GM23338 (cell line): ENCODE measurements at regions not wholly inside any gene's neighbourhood (a gene's known extent, or its start where the extent isn't known, plus 50 kb on each side); places are given as distances from the start of the nearest gene placed in this dataset.

Experiments
- ATAC-seq: fragments of 200-7000 bp; cut with Tn5 transposase; 3 replicates; pipeline ENCODE4 v1.9.1; 2020
- DNase-seq: peaks from one replicate; pipeline ENCODE4 v3.0.0-alpha.2; 2015; ENCODE audit warnings: low spot score
- H2AFZ ChIP-seq: fragments of 200-600 bp; sonication (generic); 2 replicates; pipeline ENCODE4 v1.8.0; 2016; ENCODE audit warnings: antibody characterized with exemption, mild to moderate bottlenecking, moderate library complexity
- H3F3A ChIP-seq: fragments of 200-600 bp; sonication (generic); replicated peaks from 2 replicates; pipeline ENCODE4 v1.8.0; 2017; ENCODE audit warnings: antibody characterized with exemption, mixed run types, low read depth
- H3K27ac ChIP-seq: fragments of 200-600 bp; sonication (generic); 2 replicates; pipeline ENCODE4 v1.6.1; 2016; ENCODE audit warnings: low read depth
- H3K27me3 ChIP-seq: fragments of 200-600 bp; sonication (generic); 2 replicates; pipeline ENCODE4 v1.8.0; 2016; ENCODE audit warnings: mild to moderate bottlenecking, mixed run types, moderate library complexity; ENCODE audit not compliant: insufficient read depth
- H3K36me3 ChIP-seq: fragments of 200-600 bp; sonication (generic); 2 replicates; pipeline ENCODE4 v1.8.0; 2016; ENCODE audit warnings: mild to moderate bottlenecking; ENCODE audit not compliant: insufficient read depth
- H3K4me1 ChIP-seq: fragments of 200-600 bp; sonication (generic); 2 replicates; pipeline ENCODE4 v1.8.0; 2016; ENCODE audit warnings: mild to moderate bottlenecking, moderate library complexity; ENCODE audit not compliant: insufficient read depth
- H3K4me2 ChIP-seq: fragments of 200-600 bp; sonication (generic); 2 replicates; pipeline ENCODE4 v1.7.1; 2017; ENCODE audit warnings: mixed run types
- H3K4me3 ChIP-seq: fragments of 200-600 bp; sonication (generic); 2 replicates; pipeline ENCODE4 v1.6.1; 2016; ENCODE audit warnings: mixed run types
- H3K79me2 ChIP-seq: fragments of 200-600 bp; sonication (generic); replicated peaks from 2 replicates; pipeline ENCODE4 v1.8.0; 2017; ENCODE audit warnings: mild to moderate bottlenecking; ENCODE audit not compliant: insufficient read depth
- H3K9me2 ChIP-seq: fragments of 200-600 bp; sonication (generic); 2 replicates; pipeline ENCODE4 v1.8.0; 2017; ENCODE audit not compliant: insufficient read depth
- H4K20me1 ChIP-seq: fragments of 200-600 bp; sonication (generic); replicated peaks from 2 replicates; pipeline ENCODE4 v1.8.0; 2017; ENCODE audit warnings: mild to moderate bottlenecking; ENCODE audit not compliant: insufficient read depth
- H3K27ac Mint-ChIP-seq: 2 replicates; pipeline ENCODE4 v1.8.0; 2020; ENCODE audit warnings: inconsistent platforms, mild to moderate bottlenecking, moderate library complexity, mixed read lengths
- H3K27me3 Mint-ChIP-seq: 3 replicates; pipeline ENCODE4 v1.8.0; 2022; ENCODE audit warnings: low read depth, mild to moderate bottlenecking, moderate library complexity, mixed read lengths, inconsistent platforms; ENCODE audit not compliant: insufficient read depth, poor library complexity
- H3K36me3 Mint-ChIP-seq: 3 replicates; pipeline ENCODE4 v1.8.0; 2021; ENCODE audit warnings: low read depth, mild to moderate bottlenecking, inconsistent platforms, moderate library complexity, mixed read lengths
- H3K4me1 Mint-ChIP-seq: 3 replicates; pipeline ENCODE4 v1.8.0; 2020; ENCODE audit warnings: mild to moderate bottlenecking, inconsistent platforms, mixed read lengths
- H3K4me3 Mint-ChIP-seq: 3 replicates; pipeline ENCODE4 v1.8.0; 2021; ENCODE audit warnings: moderate library complexity, mild to moderate bottlenecking, inconsistent platforms, mixed read lengths
- H3K9me3 Mint-ChIP-seq: 3 replicates; pipeline ENCODE4 v1.8.0; 2020; ENCODE audit warnings: moderate library complexity, mild to moderate bottlenecking, inconsistent platforms, mixed read lengths
- CREB1 ChIP-seq: fragments of 250-450 bp; sonication (Bioruptor Pico); IDR thresholded peaks from 2 replicates; pipeline ENCODE4 v1.5.0; 2020; ENCODE audit warnings: low read depth, mild to moderate bottlenecking, moderate library complexity
- EZH2 ChIP-seq: fragments of 200-600 bp; sonication (generic); IDR thresholded peaks from one replicate; pipeline ENCODE4 v1.8.0; 2017; ENCODE audit warnings: antibody characterized with exemption, mild to moderate bottlenecking, low read depth; ENCODE audit not compliant: unreplicated experiment
- EZH2phosphoT487 ChIP-seq: fragments of 200-600 bp; sonication (generic); IDR thresholded peaks from one replicate; pipeline ENCODE4 v1.8.1; 2018; ENCODE audit warnings: antibody characterized with exemption; ENCODE audit not compliant: unreplicated experiment
- JUNB ChIP-seq: IDR thresholded peaks from one replicate; pipeline ENCODE4 v1.6.1; 2016; ENCODE audit warnings: antibody characterized with exemption; ENCODE audit not compliant: unreplicated experiment
- NANOG ChIP-seq: IDR thresholded peaks from 2 replicates; pipeline ENCODE4 v1.6.1; 2016; ENCODE audit warnings: antibody characterized with exemption, borderline replicate concordance
- POLR2AphosphoS5 ChIP-seq: IDR thresholded peaks from 2 replicates; pipeline ENCODE4 v1.6.1; 2016; ENCODE audit warnings: antibody characterized with exemption, low read depth
- STAT1 ChIP-seq: IDR thresholded peaks from one replicate; pipeline ENCODE4 v1.6.1; 2016; ENCODE audit warnings: antibody characterized with exemption; ENCODE audit not compliant: unreplicated experiment
- ZNF331 ChIP-seq: fragments of 250-450 bp; sonication (Bioruptor Pico); IDR thresholded peaks from 2 replicates; pipeline ENCODE4 v1.5.0; 2020; ENCODE audit warnings: low read depth, mild to moderate bottlenecking, moderate library complexity
- TF ChIP-seq, protein P1 (sequence below): IDR thresholded peaks from one replicate; pipeline ENCODE4 v1.6.1; 2018; ENCODE audit warnings: antibody characterized with exemption; ENCODE audit not compliant: unreplicated experiment
- TF ChIP-seq, protein P2 (sequence below): fragments of 250-450 bp; sonication (Bioruptor Pico); IDR thresholded peaks from 2 replicates; pipeline ENCODE4 v1.5.0; 2020; ENCODE audit warnings: mild to moderate bottlenecking, moderate library complexity
- TF ChIP-seq, protein P3 (sequence below): IDR thresholded peaks from 2 replicates; pipeline ENCODE4 v1.6.1; 2016; ENCODE audit warnings: antibody characterized with exemption
- TF ChIP-seq, protein P4 (sequence below), 2 experiments: fragments of 200-600 bp in 1 of 2; sonication (generic) in 1 of 2; conservative IDR thresholded peaks; 2 replicates each; pipeline versions ENCODE4 v1.5.1 to v1.6.1; 2016 to 2017; ENCODE audit warnings: antibody characterized with exemption in 2 of 2, low read depth in 2 of 2, mild to moderate bottlenecking in 2 of 2, moderate library complexity in 1 of 2

DNA sequence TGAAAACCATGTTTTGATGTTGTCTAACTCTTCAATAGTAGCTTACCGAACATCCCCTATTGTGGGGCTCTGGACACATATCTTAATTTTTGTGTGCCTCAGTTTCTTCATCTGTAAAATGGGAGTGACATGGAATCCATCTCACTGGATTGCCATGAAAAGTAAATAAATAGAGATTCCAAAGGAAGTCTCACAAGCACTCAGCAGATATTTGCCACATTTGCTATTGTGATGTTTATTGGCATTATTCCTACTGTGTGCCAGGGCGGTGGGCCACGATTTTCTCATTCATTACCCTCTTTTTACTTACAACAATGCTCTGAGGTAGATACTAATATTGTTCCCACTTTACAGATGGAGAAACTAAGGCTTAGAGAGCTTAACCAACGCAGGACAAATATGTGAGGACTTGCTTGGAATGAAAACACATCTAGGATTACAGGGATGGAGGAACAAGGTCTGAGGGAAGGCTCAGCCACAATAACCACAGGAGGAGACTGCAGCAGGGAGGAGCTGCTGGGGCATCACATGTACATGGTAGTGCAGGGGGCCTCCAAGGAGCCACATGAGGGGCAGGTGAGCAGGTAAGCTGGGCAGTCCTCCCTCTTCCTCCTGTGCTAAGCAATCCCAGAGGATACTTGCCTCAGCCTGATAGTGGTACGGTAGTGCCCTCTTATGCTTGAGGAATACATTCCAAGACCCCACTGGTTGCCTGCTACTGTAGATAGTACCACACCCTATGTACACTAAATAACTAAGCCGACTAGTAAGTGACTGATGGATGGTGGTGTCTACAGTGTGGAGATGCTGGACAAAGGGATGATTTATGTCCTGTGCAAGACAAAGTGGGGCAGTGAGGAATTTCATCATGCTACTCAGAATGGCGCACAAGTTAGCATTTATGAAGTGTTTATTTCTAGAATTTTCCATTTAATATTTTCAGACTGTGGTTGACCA, 176.9 kb downstream of the FOXA2 start:
- no peak overlapping the region for H3K27ac Mint-ChIP-seq
- no peak overlapping the region for H3K4me3 ChIP-seq
- no peaks in the 10 kb centered on the region for H3K9me3 Mint-ChIP-seq
- H3K9me2 ChIP-seq: no peaks in the 10 kb centered on the region
- peaks cover 5% of the 10 kb centered on the region for H3K27me3 Mint-ChIP-seq
- no peak overlapping the region for H3K4me3 Mint-ChIP-seq
- H3F3A ChIP-seq: no peaks in the 10 kb centered on the region; the same call in 1 of the 2 replicates
- H3K27ac ChIP-seq: no peak overlapping the region
- peaks cover 15% of the 10 kb centered on the region for H3K27me3 ChIP-seq
- no peaks in the 10 kb centered on the region for H3K79me2 ChIP-seq
- peaks cover 25% of the 10 kb centered on the region for H3K4me1 Mint-ChIP-seq
- TF ChIP-seq, protein P1, sequence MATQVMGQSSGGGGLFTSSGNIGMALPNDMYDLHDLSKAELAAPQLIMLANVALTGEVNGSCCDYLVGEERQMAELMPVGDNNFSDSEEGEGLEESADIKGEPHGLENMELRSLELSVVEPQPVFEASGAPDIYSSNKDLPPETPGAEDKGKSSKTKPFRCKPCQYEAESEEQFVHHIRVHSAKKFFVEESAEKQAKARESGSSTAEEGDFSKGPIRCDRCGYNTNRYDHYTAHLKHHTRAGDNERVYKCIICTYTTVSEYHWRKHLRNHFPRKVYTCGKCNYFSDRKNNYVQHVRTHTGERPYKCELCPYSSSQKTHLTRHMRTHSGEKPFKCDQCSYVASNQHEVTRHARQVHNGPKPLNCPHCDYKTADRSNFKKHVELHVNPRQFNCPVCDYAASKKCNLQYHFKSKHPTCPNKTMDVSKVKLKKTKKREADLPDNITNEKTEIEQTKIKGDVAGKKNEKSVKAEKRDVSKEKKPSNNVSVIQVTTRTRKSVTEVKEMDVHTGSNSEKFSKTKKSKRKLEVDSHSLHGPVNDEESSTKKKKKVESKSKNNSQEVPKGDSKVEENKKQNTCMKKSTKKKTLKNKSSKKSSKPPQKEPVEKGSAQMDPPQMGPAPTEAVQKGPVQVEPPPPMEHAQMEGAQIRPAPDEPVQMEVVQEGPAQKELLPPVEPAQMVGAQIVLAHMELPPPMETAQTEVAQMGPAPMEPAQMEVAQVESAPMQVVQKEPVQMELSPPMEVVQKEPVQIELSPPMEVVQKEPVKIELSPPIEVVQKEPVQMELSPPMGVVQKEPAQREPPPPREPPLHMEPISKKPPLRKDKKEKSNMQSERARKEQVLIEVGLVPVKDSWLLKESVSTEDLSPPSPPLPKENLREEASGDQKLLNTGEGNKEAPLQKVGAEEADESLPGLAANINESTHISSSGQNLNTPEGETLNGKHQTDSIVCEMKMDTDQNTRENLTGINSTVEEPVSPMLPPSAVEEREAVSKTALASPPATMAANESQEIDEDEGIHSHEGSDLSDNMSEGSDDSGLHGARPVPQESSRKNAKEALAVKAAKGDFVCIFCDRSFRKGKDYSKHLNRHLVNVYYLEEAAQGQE: no peak
- TF ChIP-seq, protein P2, sequence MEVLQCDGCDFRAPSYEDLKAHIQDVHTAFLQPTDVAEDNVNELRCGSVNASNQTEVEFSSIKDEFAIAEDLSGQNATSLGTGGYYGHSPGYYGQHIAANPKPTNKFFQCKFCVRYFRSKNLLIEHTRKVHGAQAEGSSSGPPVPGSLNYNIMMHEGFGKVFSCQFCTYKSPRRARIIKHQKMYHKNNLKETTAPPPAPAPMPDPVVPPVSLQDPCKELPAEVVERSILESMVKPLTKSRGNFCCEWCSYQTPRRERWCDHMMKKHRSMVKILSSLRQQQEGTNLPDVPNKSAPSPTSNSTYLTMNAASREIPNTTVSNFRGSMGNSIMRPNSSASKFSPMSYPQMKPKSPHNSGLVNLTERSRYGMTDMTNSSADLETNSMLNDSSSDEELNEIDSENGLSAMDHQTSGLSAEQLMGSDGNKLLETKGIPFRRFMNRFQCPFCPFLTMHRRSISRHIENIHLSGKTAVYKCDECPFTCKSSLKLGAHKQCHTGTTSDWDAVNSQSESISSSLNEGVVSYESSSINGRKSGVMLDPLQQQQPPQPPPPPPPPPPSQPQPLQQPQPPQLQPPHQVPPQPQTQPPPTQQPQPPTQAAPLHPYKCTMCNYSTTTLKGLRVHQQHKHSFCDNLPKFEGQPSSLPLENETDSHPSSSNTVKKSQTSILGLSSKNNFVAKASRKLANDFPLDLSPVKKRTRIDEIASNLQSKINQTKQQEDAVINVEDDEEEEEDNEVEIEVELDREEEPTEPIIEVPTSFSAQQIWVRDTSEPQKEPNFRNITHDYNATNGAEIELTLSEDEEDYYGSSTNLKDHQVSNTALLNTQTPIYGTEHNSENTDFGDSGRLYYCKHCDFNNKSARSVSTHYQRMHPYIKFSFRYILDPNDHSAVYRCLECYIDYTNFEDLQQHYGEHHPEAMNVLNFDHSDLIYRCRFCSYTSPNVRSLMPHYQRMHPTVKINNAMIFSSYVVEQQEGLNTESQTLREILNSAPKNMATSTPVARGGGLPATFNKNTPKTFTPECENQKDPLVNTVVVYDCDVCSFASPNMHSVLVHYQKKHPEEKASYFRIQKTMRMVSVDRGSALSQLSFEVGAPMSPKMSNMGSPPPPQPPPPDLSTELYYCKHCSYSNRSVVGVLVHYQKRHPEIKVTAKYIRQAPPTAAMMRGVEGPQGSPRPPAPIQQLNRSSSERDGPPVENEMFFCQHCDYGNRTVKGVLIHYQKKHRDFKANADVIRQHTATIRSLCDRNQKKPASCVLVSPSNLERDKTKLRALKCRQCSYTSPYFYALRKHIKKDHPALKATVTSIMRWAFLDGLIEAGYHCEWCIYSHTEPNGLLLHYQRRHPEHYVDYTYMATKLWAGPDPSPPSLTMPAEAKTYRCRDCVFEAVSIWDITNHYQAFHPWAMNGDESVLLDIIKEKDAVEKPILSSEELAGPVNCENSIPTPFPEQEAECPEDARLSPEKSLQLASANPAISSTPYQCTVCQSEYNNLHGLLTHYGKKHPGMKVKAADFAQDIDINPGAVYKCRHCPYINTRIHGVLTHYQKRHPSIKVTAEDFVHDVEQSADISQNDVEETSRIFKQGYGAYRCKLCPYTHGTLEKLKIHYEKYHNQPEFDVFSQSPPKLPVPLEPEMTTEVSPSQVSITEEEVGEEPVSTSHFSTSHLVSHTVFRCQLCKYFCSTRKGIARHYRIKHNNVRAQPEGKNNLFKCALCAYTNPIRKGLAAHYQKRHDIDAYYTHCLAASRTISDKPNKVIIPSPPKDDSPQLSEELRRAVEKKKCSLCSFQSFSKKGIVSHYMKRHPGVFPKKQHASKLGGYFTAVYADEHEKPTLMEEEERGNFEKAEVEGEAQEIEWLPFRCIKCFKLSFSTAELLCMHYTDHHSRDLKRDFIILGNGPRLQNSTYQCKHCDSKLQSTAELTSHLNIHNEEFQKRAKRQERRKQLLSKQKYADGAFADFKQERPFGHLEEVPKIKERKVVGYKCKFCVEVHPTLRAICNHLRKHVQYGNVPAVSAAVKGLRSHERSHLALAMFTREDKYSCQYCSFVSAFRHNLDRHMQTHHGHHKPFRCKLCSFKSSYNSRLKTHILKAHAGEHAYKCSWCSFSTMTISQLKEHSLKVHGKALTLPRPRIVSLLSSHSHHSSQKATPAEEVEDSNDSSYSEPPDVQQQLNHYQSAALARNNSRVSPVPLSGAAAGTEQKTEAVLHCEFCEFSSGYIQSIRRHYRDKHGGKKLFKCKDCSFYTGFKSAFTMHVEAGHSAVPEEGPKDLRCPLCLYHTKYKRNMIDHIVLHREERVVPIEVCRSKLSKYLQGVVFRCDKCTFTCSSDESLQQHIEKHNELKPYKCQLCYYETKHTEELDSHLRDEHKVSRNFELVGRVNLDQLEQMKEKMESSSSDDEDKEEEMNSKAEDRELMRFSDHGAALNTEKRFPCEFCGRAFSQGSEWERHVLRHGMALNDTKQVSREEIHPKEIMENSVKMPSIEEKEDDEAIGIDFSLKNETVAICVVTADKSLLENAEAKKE (CRISPR knock-in tag): no peak
- TF ChIP-seq CREB1 (CRISPR knock-in tag): no peak
- TF ChIP-seq, protein P3, sequence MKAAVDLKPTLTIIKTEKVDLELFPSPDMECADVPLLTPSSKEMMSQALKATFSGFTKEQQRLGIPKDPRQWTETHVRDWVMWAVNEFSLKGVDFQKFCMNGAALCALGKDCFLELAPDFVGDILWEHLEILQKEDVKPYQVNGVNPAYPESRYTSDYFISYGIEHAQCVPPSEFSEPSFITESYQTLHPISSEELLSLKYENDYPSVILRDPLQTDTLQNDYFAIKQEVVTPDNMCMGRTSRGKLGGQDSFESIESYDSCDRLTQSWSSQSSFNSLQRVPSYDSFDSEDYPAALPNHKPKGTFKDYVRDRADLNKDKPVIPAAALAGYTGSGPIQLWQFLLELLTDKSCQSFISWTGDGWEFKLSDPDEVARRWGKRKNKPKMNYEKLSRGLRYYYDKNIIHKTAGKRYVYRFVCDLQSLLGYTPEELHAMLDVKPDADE: no peak
- no peak for TF ChIP-seq STAT1
- no peak for TF ChIP-seq EZH2
- TF ChIP-seq ZNF331 (CRISPR knock-in tag): no peak
- no peak for TF ChIP-seq EZH2phosphoT487
- TF ChIP-seq, protein P4, sequence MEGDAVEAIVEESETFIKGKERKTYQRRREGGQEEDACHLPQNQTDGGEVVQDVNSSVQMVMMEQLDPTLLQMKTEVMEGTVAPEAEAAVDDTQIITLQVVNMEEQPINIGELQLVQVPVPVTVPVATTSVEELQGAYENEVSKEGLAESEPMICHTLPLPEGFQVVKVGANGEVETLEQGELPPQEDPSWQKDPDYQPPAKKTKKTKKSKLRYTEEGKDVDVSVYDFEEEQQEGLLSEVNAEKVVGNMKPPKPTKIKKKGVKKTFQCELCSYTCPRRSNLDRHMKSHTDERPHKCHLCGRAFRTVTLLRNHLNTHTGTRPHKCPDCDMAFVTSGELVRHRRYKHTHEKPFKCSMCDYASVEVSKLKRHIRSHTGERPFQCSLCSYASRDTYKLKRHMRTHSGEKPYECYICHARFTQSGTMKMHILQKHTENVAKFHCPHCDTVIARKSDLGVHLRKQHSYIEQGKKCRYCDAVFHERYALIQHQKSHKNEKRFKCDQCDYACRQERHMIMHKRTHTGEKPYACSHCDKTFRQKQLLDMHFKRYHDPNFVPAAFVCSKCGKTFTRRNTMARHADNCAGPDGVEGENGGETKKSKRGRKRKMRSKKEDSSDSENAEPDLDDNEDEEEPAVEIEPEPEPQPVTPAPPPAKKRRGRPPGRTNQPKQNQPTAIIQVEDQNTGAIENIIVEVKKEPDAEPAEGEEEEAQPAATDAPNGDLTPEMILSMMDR (conservative IDR thresholded peaks at IDR 0.05; ENCODE audit: low read depth in 2 of 2): no peak
- no peak for TF ChIP-seq JUNB
- no peak for TF ChIP-seq POLR2AphosphoS5
- TF ChIP-seq NANOG: no peak
- no peaks in the 10 kb centered on the region for H4K20me1 ChIP-seq
- ATAC-seq: no peak
- H3K4me1 ChIP-seq: peaks cover 23% of the 10 kb centered on the region
- H3K4me2 ChIP-seq: no peak overlapping the region
- no peak overlapping the region for H2AFZ ChIP-seq
- DNase-seq: no peak
- H3K36me3 ChIP-seq: no peaks in the 10 kb centered on the region
- H3K36me3 Mint-ChIP-seq: no peaks in the 10 kb centered on the region
